ENCODE measurements at regions not wholly inside any gene's neighbourhood (a gene's known extent, or its start where the extent isn't known, plus 50 kb on each side); places are given as distances from the start of the nearest gene placed in this dataset.

DNA sequence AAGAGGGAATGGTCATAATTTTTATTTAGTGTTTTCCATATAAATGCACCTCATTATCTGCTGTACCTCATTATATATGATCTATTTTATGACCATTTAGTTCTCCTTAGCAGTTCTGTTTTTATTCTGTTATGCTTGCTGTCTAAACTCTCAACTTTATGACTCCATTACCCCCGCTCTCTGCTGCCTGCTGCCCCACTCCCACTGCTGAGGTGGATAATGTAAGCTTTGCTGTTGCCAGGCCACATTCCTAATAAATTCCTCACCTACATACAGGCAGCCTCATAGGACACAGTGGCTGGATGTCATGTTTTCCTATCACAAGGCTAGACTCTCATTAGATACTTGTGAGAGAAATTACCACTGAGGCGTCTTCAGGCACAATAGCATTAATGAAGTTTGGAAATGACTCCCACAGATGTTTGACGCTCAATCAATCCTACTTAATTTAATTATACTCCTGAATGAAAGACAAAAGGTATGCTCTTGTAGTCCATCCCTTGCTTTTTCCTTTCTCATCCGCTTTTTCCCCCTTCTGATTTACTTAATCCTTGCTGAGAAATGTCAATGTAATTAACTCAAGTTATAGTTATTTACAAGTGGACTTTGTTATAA lies 497.5 kb upstream of the IGFBP7 start:
- DNase-seq, result no peak
- Mint-ChIP-seq H3K9me3 (no peaks in the 10 kb centered on the region), H3K27ac (no peak overlapping the region), H3K4me1 (no peaks in the 10 kb centered on the region), H3K4me3 (no peak overlapping the region), H3K36me3 (no peaks in the 10 kb centered on the region), H3K27me3 (no peaks in the 10 kb centered on the region)
- CTCF ChIA-PET, result no interaction called here

DNA sequence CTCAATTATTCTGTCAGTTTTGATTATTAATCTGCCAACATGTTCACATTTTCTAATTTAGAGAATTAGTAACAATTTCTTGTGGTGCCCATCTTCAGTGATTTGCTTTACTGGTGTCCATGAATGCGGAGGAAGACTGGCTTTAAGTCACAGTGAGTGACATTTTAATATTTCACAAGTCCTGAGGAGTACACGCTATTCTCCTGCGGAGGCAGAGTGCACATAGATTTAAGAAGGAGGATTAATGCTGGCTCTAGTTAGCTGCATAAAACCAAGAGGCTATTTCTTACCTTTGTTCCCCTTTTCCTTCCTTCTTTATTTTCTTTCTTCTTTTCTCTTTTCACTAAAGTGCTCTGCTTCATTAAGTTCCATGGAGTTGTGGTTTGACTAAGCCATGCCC lies 495.2 kb upstream of the IGFBP7 start:
- Mint-ChIP-seq H3K4me3 (no peak overlapping the region), H3K27me3 (no peaks in the 10 kb centered on the region), H3K4me1 (no peaks in the 10 kb centered on the region), H3K36me3 (no peaks in the 10 kb centered on the region), H3K9me3 (no peaks in the 10 kb centered on the region), H3K27ac (no peak overlapping the region)
- CTCF ChIA-PET, result no interaction called here
- DNase-seq, result no peak

GRCh38 chr4:57602141-57602540 lies 492.0 kb upstream of the IGFBP7 start:
- H3K9me3 Mint-ChIP-seq, result no peaks in the 10 kb centered on the region
- no peaks in the 10 kb centered on the region for H3K27me3 Mint-ChIP-seq
- CTCF ChIA-PET, result no interaction called here

GRCh38 chr4:57591073-57591472 lies 480.9 kb upstream of the IGFBP7 start:
- H3K4me3 Mint-ChIP-seq, result no peak overlapping the region
- CTCF ChIA-PET, result no interaction called here
- H3K27me3 Mint-ChIP-seq, result no peaks in the 10 kb centered on the region
- H3K27ac Mint-ChIP-seq, result no peak overlapping the region
- DNase-seq, result no peak
- H3K9me3 Mint-ChIP-seq, result no peaks in the 10 kb centered on the region
- H3K4me1 Mint-ChIP-seq, result no peaks in the 10 kb centered on the region
- no peaks in the 10 kb centered on the region for H3K36me3 Mint-ChIP-seq

More at GRCh38 chr4:57602141-57602540, 492.0 kb upstream of the IGFBP7 start:
- no peak for DNase-seq
- Mint-ChIP-seq H3K36me3 (no peaks in the 10 kb centered on the region), H3K4me3 (no peak overlapping the region), H3K27ac (no peak overlapping the region), H3K4me1 (no peaks in the 10 kb centered on the region)

GRCh38 chr4:57588557-57588956 lies 478.4 kb upstream of the IGFBP7 start:
- CTCF ChIA-PET, result no interaction called here
- no peaks in the 10 kb centered on the region for H3K36me3 Mint-ChIP-seq
- H3K27ac Mint-ChIP-seq, result no peak overlapping the region
- H3K4me3 Mint-ChIP-seq, result no peak overlapping the region
- no peak for DNase-seq
- H3K9me3 Mint-ChIP-seq, result peaks cover 2% of the 10 kb centered on the region
- no peaks in the 10 kb centered on the region for H3K4me1 Mint-ChIP-seq
- no peaks in the 10 kb centered on the region for H3K27me3 Mint-ChIP-seq

DNA sequence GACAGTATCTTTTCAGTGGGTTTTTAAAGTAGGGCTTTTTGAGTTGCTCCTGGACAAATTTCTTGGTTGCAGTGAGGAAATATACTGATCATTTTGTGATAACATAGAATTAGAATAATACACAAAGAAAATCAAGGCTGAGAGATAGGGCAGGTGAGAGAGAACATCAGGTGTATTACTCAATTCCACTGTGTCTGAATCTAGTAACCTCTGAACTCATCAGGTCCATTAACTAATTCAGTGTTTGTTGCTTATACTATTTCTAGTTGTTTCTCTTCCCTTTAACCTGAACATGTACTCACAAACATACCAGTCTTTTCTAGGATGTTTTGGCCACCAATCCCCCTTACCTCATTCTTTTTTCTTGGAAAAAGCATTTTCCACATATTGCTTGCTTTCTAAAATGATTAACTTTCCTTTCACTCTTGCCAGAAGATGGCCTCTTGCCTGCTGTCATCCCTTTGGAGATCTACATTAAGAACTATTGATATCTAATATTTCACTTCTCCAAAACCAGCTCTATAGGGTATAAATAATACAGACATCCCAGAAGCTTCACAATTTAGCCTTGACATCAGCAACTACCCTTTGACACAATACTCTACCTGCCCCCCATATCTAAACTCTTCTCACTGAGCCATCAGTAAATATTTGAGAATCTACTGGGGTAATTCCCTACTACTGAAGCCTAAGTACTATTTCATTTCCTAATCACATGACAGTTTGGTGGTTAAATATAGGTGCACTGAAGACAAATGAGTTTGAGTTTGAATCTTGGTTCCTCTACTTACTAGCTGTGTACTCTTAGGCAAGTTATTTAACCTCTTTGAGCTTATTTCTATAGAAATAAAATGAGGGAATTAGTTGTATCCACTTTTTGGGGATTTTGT lies 470.8 kb upstream of the IGFBP7 start:
- Mint-ChIP-seq H3K36me3 (no peaks in the 10 kb centered on the region), H3K4me3 (no peak overlapping the region), H3K27ac (no peak overlapping the region), H3K4me1 (no peaks in the 10 kb centered on the region), H3K9me3 (peaks cover 2% of the 10 kb centered on the region), H3K27me3 (no peaks in the 10 kb centered on the region)
- CTCF ChIA-PET, result no interaction called here
- no peak for DNase-seq

DNA sequence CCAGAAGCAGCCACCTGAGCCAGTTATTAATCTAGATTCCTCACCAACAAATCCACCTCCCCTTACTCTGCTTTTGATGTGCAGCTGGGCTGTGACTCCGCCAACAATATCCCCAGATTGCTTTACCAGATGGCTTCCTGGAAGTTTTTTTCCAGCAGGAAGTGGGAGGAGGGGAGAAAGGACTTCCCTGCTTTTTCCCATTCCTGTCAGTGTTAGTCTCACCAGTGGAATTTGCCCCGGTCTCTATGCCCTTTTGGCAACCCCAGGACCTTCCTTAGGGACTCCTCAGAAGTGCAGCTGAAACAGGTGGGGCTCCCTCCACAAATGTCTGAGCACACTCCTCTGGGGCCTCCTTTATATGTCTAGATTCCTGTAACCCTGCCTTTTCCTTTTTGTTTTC lies 465.2 kb upstream of the IGFBP7 start:
- Mint-ChIP-seq H3K27me3 (no peaks in the 10 kb centered on the region), H3K36me3 (no peaks in the 10 kb centered on the region), H3K4me1 (no peaks in the 10 kb centered on the region), H3K9me3 (no peaks in the 10 kb centered on the region), H3K4me3 (no peak overlapping the region), H3K27ac (no peak overlapping the region)
- no peak for DNase-seq
- CTCF ChIA-PET, result no interaction called here

- Mint-ChIP-seq H3K36me3 (no peaks in the 10 kb centered on the region), H3K9me3 (no peaks in the 10 kb centered on the region), H3K27me3 (no peaks in the 10 kb centered on the region), H3K4me3 (no peak overlapping the region), H3K4me1 (no peaks in the 10 kb centered on the region), H3K27ac (no peak overlapping the region)
- DNase-seq, result no peak
- CTCF ChIA-PET, result no interaction called here
These were observed 444.4 kb upstream of the IGFBP7 start for GRCh38 chr4:57554556-57555092.

DNA sequence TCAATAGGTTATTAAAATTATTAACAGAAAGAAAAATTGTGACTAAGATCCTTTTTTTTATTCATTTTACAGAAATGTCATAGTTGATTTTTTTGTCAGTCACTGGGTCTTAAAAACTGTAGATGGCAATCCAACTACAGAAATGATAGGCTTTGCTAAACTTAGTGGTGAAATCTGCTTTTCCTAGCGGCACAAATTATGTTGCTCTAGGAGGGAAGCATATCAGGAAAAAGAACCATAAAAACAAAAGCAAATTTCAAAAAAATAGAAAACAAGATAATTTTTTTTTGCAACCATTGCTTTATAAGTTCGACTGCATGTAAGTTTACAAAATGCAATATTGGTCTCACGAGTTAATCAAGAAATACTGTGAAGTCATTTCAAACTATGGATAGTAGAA lies 443.5 kb upstream of the IGFBP7 start:
- no peaks in the 10 kb centered on the region for H3K27me3 Mint-ChIP-seq
- CTCF ChIA-PET, result no interaction called here

DNA sequence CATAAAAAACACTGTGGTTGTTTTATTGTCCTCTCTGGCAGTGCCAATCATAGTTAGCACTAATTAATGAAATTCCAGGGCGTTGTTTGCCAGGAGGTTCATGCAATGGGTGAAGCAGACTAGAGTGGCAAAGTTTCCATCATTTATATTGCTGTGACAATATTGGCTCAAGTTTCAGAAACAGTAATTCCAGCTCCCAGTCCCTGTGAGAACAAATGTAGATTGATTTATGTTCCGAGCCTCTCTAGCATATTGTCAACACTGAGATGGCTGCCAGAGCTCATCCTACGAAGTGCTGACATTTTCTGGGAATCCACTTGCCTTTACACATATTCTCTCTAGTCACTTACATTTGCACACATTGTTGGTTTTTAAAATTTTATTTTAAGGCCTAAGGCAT lies 440.0 kb upstream of the IGFBP7 start:
- Mint-ChIP-seq H3K27me3 (no peaks in the 10 kb centered on the region), H3K4me3 (no peak overlapping the region)
- CTCF ChIA-PET, result no interaction called here

More for the DNA sequence above, 443.5 kb upstream of the IGFBP7 start:
- Mint-ChIP-seq H3K27ac (no peak overlapping the region), H3K4me3 (no peak overlapping the region), H3K9me3 (no peaks in the 10 kb centered on the region), H3K4me1 (no peaks in the 10 kb centered on the region), H3K36me3 (no peaks in the 10 kb centered on the region)
- DNase-seq, result no peak

DNA sequence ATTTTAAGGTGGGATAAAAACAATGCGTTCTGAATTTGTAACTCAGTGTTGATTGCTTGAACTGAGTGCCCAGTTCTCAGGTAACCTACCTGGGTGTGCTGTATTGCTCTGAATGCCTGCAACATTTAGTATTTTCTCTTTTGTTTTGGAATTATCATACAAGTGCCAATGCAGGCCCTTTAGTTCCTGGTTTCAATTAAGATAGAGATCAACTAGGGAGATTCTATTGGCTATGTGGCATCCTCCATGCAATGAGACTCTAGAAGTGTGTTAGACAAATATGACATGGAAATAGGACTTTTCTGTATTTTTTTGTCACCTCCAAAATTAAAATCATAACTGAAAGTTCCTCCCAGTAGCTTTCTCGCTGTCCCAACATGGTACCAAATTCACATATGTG lies 438.7 kb upstream of the IGFBP7 start:
- H3K4me1 Mint-ChIP-seq, result no peaks in the 10 kb centered on the region
- no peak overlapping the region for H3K4me3 Mint-ChIP-seq
- no peaks in the 10 kb centered on the region for H3K27me3 Mint-ChIP-seq
- CTCF ChIA-PET, result no interaction called here
- H3K9me3 Mint-ChIP-seq, result no peaks in the 10 kb centered on the region
- DNase-seq, result no peak
- no peaks in the 10 kb centered on the region for H3K36me3 Mint-ChIP-seq
- no peak overlapping the region for H3K27ac Mint-ChIP-seq

More for the DNA sequence above, 440.0 kb upstream of the IGFBP7 start:
- DNase-seq, result no peak
- H3K27ac Mint-ChIP-seq, result no peak overlapping the region
- H3K4me1 Mint-ChIP-seq, result no peaks in the 10 kb centered on the region
- no peaks in the 10 kb centered on the region for H3K36me3 Mint-ChIP-seq
- no peaks in the 10 kb centered on the region for H3K9me3 Mint-ChIP-seq

DNA sequence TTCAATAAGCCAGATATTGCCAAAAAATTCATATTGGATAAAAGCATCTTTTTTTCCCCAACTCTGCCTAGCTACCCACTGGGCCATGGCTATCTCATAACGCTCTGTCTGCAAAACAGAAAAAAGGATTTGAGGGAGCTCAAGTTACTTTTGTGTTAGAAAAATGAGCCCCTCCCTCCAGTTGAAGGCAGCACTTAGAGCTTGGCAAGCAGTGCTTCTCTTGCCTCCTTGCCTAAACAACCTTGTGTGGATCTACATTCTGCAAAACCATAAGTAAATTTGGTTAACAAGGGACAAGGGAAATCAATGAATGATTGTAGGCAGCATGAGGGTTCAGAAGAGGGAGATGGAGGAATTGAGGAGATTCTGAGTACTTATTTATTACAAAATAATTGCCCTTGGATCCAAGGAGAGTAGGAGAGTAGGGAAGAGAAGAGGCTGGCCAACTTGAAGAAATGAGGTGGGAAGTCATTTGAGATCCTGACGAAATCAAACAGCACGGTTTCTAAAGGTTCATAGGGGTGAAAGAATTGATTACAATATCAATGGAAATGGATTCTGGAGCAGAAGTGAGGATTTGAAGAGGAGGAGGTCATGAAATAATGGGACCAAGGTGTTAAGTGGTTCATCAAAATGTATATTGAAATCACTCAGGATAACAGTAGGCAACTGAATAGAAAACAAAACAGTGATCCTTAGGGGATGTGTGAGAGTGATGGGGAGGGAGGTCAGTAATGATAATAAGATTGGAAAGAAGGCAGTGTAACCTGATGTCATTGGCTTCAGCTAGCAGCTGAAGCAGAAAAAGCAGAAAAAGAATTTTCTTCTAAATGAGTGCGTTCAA lies 434.8 kb upstream of the IGFBP7 start:
- CTCF ChIA-PET, result no interaction called here
- no peak for DNase-seq
- H3K27me3 Mint-ChIP-seq, result no peaks in the 10 kb centered on the region
- H3K4me1 Mint-ChIP-seq, result no peaks in the 10 kb centered on the region
- H3K27ac Mint-ChIP-seq, result no peak overlapping the region
- no peak overlapping the region for H3K4me3 Mint-ChIP-seq
- no peaks in the 10 kb centered on the region for H3K36me3 Mint-ChIP-seq
- no peaks in the 10 kb centered on the region for H3K9me3 Mint-ChIP-seq

DNA sequence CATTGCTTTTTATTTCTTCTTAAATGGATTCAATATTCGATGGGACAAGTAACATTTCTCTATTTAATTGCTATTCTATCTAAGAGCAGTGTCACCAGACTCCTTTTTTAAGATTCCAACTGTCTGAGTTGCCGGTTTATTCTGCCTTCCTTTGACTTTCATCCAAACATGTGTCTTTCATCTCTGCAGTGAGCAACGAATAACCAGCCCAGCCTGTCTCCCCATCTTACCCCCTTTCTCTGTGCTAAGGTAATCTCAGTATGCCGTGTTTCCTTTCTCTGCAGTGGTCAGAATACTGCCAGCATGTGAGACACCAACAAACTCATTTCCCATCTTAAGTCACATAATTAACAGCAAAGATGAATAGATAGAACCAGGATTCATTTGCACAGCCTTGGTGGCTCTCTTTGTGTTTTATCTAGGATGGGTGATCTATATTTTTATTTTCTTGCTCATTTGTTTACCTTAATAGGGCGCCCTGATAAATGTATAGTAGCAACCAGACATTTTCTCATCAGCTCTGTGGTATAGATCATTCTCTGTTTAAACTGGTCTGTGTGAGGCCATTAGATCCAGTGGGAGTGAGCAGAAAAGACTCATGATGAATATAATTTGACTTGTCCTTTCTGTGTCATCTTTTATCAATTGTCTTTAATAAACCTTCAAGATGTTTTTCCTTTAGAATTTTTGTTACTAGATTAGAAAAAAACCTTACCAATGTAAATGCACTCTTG lies 394.8 kb upstream of the IGFBP7 start:
- CTCF ChIA-PET, result no interaction called here
- H3K4me3 Mint-ChIP-seq, result no peak overlapping the region
- H3K27ac Mint-ChIP-seq, result no peak overlapping the region
- no peaks in the 10 kb centered on the region for H3K36me3 Mint-ChIP-seq
- H3K27me3 Mint-ChIP-seq, result no peaks in the 10 kb centered on the region
- no peak for DNase-seq
- no peaks in the 10 kb centered on the region for H3K4me1 Mint-ChIP-seq
- H3K9me3 Mint-ChIP-seq, result peaks cover 3% of the 10 kb centered on the region

- no peak overlapping the region for H3K27ac Mint-ChIP-seq
- H3K36me3 Mint-ChIP-seq, result no peaks in the 10 kb centered on the region
- H3K4me1 Mint-ChIP-seq, result no peaks in the 10 kb centered on the region
- H3K27me3 Mint-ChIP-seq, result no peaks in the 10 kb centered on the region
- peaks cover 3% of the 10 kb centered on the region for H3K9me3 Mint-ChIP-seq
- no peak overlapping the region for H3K4me3 Mint-ChIP-seq
- no peak for DNase-seq
- CTCF ChIA-PET, result no interaction called here
These were observed 394.0 kb upstream of the IGFBP7 start for GRCh38 chr4:57504139-57504538.
